H1 (cell line): ENCODE measurements at regions not wholly inside any gene's neighbourhood (a gene's known extent, or its start where the extent isn't known, plus 50 kb on each side); places are given as distances from the start of the nearest gene placed in this dataset.

Experiments
- CTCF ChIP-seq, 3 experiments: IDR thresholded peaks; 1 replicate in 2 of 3; 2 replicates in 1 of 3; pipeline versions ENCODE4 v1.5.1 to v1.6.1; 2011; ENCODE audit warnings: low read length in 3 of 3, mild to moderate bottlenecking in 3 of 3, inconsistent platforms in 2 of 3, low read depth in 1 of 3, moderate library complexity in 1 of 3; ENCODE audit not compliant: insufficient read depth in 1 of 3; ENCODE audit errors: control extremely low read depth in 1 of 3
- GABPA ChIP-seq: IDR thresholded peaks from 2 replicates; pipeline ENCODE4 v1.6.1; 2011; ENCODE audit warnings: mild to moderate bottlenecking, low read length, moderate library complexity, borderline replicate concordance; ENCODE audit not compliant: insufficient read depth
- SP1 ChIP-seq: IDR thresholded peaks from 2 replicates; pipeline ENCODE4 v1.6.1; 2011; ENCODE audit warnings: low read depth, low read length
- TEAD4 ChIP-seq: IDR thresholded peaks from 2 replicates; pipeline ENCODE4 v1.6.1; 2012; ENCODE audit warnings: low read depth, low read length, inconsistent platforms, mixed read lengths

GRCh38 chr15:97899981-97900380 is 60.5 kb upstream of the ARRDC4 start (continued):
- TF ChIP-seq TEAD4 (no peak), SP1 (no peak), CTCF (IDR thresholded peaks at IDR 0.05; ENCODE audit: control extremely low read depth in 1 of 3, insufficient read depth in 1 of 3, low read depth in 1 of 3, low read length in 3 of 3) (no peak), GABPA (no peak)
